Activated CD8-positive, alpha-beta T cell treated with anti-CD3 and anti-CD28 coated beads, Interleukin-2, amount 10 ng/mL, durations not matched to agents 7 days and 5 days (primary cell): ENCODE measurements at regions not wholly inside any gene's neighbourhood (a gene's known extent, or its start where the extent isn't known, plus 50 kb on each side); places are given as distances from the start of the nearest gene placed in this dataset.

Source experiments
- ATAC-seq: fragments of 150-1000 bp; cut with Tn5 transposase; one replicate; pipeline ENCODE4 v1.10.0; 2021; ENCODE audit warnings: moderate library complexity
- CTCF ChIA-PET: fragments of 350-600 bp; sonication (Branson Sonifier 250); formaldehyde crosslinking; loops from one replicate; lab custom pipeline; 2021; ENCODE audit warnings: antibody characterized with exemption; lab: Charles Lee
- POLR2A ChIA-PET: fragments of 350-600 bp; sonication (Branson Sonifier 250); formaldehyde crosslinking; loops from one replicate; lab custom pipeline; 2021; ENCODE audit warnings: antibody characterized with exemption; lab: Charles Lee
- DNase-seq: peaks from one replicate; pipeline ENCODE4 v3.0.0-alpha.2; 2020
- H3K27ac Mint-ChIP-seq: one replicate; pipeline ENCODE4 v1.8.0; 2021; ENCODE audit warnings: mild to moderate bottlenecking, mixed read lengths
- H3K27me3 Mint-ChIP-seq: one replicate; pipeline ENCODE4 v1.8.0; 2021; ENCODE audit warnings: low read depth, mixed read lengths
- H3K36me3 Mint-ChIP-seq: one replicate; pipeline ENCODE4 v1.8.0; 2021; ENCODE audit warnings: low read depth, mixed read lengths
- H3K4me1 Mint-ChIP-seq: one replicate; pipeline ENCODE4 v1.8.0; 2021; ENCODE audit warnings: low read depth, mixed read lengths
- H3K4me3 Mint-ChIP-seq: one replicate; pipeline ENCODE4 v1.8.0; 2021; ENCODE audit warnings: mild to moderate bottlenecking, mixed read lengths
- H3K9me3 Mint-ChIP-seq: one replicate; pipeline ENCODE4 v1.8.0; 2022; ENCODE audit warnings: mixed read lengths; ENCODE audit not compliant: insufficient read depth

GRCh38 chr4:46594661-46595060 is 204.7 kb upstream of the GABRA2 start:
- peaks cover 20% of the 10 kb centered on the region for H3K9me3 Mint-ChIP-seq
- DNase-seq (no peak), ATAC-seq (no peak)
- no peaks in the 10 kb centered on the region for H3K27me3 Mint-ChIP-seq
- ChIA-PET POLR2A (no interaction called here), CTCF (no interaction called here)
- H3K4me3 Mint-ChIP-seq, result no peak overlapping the region
- H3K4me1 Mint-ChIP-seq, result no peaks in the 10 kb centered on the region
- no peak overlapping the region for H3K27ac Mint-ChIP-seq
- H3K36me3 Mint-ChIP-seq, result no peaks in the 10 kb centered on the region

DNA sequence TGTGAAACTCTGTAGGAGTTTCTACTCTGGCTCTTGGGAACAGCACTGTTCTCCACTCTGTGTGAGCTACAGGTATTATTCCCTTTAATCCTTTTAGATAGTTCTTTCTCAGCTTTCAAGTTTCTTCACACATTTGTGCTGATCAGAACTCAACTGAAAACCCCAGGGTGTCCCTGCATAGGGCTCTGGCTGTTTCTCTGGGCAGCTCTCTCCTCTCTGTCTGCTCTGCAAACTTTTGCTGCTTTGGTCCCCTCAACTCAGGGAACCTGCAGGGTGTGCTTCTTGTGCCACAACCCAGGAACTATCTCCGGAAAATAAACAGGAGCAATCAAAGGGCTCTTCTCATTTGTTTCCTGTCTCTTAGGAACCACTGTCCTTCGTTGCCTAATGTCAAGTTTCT is 196.6 kb upstream of the GABRA2 start:
- no peaks in the 10 kb centered on the region for H3K36me3 Mint-ChIP-seq
- POLR2A ChIA-PET, result no interaction called here
- H3K4me3 Mint-ChIP-seq, result no peak overlapping the region
- no peak for DNase-seq
- no peaks in the 10 kb centered on the region for H3K4me1 Mint-ChIP-seq
- peaks cover 9% of the 10 kb centered on the region for H3K9me3 Mint-ChIP-seq
- CTCF ChIA-PET, result no interaction called here
- ATAC-seq, result no peak
- H3K27me3 Mint-ChIP-seq, result no peaks in the 10 kb centered on the region
- H3K27ac Mint-ChIP-seq, result no peak overlapping the region

DNA sequence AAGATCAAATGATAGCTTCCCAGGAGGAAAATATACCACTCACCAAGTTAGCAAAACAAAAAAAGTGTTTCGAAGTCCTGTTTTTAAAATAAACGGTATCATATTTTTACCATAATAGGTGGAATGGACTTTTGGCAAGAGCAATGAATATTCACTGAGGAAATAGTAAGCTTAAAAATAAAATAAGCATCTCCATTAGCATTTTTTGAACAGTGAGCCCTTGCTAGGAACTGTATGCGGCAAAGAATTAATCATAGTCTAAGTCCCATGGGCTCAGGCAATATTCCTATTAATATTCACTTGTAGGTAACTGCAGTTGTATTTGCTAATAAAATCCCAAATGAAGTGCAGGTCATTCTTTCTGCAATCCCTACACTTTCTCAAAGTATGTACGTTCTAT is 191.7 kb upstream of the GABRA2 start:
- Mint-ChIP-seq H3K9me3 (peaks cover 3% of the 10 kb centered on the region), H3K27ac (no peak overlapping the region)

GRCh38 chr4:46554760-46555465 is 165.0 kb upstream of the GABRA2 start:
- ATAC-seq, result no peak
- POLR2A ChIA-PET, result no interaction called here
- H3K4me3 Mint-ChIP-seq, result no peak overlapping the region
- H3K27me3 Mint-ChIP-seq, result no peaks in the 10 kb centered on the region
- no peak overlapping the region for H3K27ac Mint-ChIP-seq
- no peaks in the 10 kb centered on the region for H3K36me3 Mint-ChIP-seq
- H3K4me1 Mint-ChIP-seq, result no peaks in the 10 kb centered on the region
- H3K9me3 Mint-ChIP-seq, result peaks cover 12% of the 10 kb centered on the region
- DNase-seq, result no peak
- CTCF ChIA-PET, result no interaction called here

More for the DNA sequence above, 191.7 kb upstream of the GABRA2 start:
- ChIA-PET CTCF (no interaction called here), POLR2A (no interaction called here)
- no peaks in the 10 kb centered on the region for H3K36me3 Mint-ChIP-seq
- no peaks in the 10 kb centered on the region for H3K4me1 Mint-ChIP-seq
- ATAC-seq (no peak), DNase-seq (no peak)
- no peaks in the 10 kb centered on the region for H3K27me3 Mint-ChIP-seq
- no peak overlapping the region for H3K4me3 Mint-ChIP-seq

DNA sequence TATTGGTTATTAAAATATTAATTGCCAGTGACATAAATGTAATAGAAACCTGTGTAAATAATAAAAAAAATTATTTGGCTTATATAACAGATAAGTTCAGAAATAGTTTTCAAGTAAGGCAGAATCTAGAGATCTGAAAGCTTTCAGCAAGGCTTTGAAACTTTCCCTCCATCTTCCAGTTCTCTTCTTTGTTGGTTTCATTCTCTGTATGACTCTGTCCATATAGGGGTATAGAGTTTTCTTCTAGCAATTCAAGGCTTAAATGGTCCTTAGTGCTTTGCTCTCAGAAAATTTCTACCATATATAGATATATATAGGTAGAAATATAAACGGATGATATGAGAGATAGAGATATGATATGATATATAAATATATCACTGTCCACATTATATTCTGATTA is 160.5 kb upstream of the GABRA2 start:
- CTCF ChIA-PET, result no interaction called here
- no peaks in the 10 kb centered on the region for H3K27me3 Mint-ChIP-seq
- no peaks in the 10 kb centered on the region for H3K36me3 Mint-ChIP-seq
- H3K27ac Mint-ChIP-seq, result no peak overlapping the region
- POLR2A ChIA-PET, result no interaction called here
- DNase-seq (no peak), ATAC-seq (no peak)
- H3K4me1 Mint-ChIP-seq, result no peaks in the 10 kb centered on the region
- no peak overlapping the region for H3K4me3 Mint-ChIP-seq
- no peaks in the 10 kb centered on the region for H3K9me3 Mint-ChIP-seq

DNA sequence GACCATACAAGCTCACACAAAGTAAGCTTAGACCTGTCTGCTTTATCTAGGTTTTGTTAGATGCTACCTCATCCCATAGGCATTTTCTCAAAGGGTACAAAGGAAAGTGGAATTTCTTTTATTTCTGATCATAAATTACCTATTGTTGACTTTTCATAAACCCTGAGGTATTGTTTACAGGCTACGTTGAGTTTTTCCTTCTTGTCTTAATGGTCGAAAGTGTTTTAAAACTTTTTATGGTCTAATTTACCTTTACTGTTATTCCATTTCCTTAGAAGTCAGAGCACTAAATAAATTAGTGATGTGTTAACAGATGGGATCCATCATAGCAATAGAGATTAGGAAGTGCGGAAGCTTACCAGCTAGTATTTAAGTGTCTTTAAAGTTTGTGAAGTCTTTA is 159.2 kb upstream of the GABRA2 start:
- no peak overlapping the region for H3K27ac Mint-ChIP-seq
- no peaks in the 10 kb centered on the region for H3K4me1 Mint-ChIP-seq
- no peaks in the 10 kb centered on the region for H3K27me3 Mint-ChIP-seq
- CTCF ChIA-PET, result no interaction called here
- ATAC-seq (no peak), DNase-seq (no peak)
- POLR2A ChIA-PET, result no interaction called here
- no peaks in the 10 kb centered on the region for H3K9me3 Mint-ChIP-seq
- no peaks in the 10 kb centered on the region for H3K36me3 Mint-ChIP-seq
- H3K4me3 Mint-ChIP-seq, result no peak overlapping the region

GRCh38 chr4:46524751-46525150 is 134.8 kb upstream of the GABRA2 start:
- no peaks in the 10 kb centered on the region for H3K36me3 Mint-ChIP-seq
- H3K4me3 Mint-ChIP-seq, result no peak overlapping the region
- no peak overlapping the region for H3K27ac Mint-ChIP-seq
- no peak for DNase-seq
- H3K27me3 Mint-ChIP-seq, result no peaks in the 10 kb centered on the region
- no peaks in the 10 kb centered on the region for H3K9me3 Mint-ChIP-seq
- ChIA-PET CTCF (no interaction called here), POLR2A (no interaction called here)
- no peak for ATAC-seq
- H3K4me1 Mint-ChIP-seq, result no peaks in the 10 kb centered on the region

DNA sequence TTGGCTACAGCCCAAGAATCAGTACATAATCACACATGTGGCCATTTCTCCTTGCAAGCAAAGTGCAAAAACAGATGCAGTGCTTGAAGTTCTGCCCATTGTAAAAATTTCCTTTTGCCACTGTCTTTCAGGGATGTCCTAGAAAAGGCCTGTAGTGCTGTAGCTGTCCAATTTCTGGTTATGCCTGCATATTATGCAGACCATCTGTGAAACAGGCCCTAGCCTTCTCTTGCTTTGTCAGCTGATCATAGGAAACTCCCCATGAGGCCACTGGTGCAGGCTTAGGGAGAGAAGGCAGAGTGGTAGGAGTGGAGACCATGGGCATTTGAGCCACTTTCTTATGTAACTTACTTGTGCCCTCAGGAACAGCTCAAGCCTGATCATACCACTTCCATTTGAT is 130.4 kb upstream of the GABRA2 start:
- ATAC-seq, result no peak
- Mint-ChIP-seq H3K9me3 (no peaks in the 10 kb centered on the region), H3K36me3 (no peaks in the 10 kb centered on the region), H3K27ac (no peak overlapping the region), H3K4me3 (no peak overlapping the region), H3K27me3 (no peaks in the 10 kb centered on the region), H3K4me1 (no peaks in the 10 kb centered on the region)
- no peak for DNase-seq
- ChIA-PET POLR2A (no interaction called here), CTCF (no interaction called here)

DNA sequence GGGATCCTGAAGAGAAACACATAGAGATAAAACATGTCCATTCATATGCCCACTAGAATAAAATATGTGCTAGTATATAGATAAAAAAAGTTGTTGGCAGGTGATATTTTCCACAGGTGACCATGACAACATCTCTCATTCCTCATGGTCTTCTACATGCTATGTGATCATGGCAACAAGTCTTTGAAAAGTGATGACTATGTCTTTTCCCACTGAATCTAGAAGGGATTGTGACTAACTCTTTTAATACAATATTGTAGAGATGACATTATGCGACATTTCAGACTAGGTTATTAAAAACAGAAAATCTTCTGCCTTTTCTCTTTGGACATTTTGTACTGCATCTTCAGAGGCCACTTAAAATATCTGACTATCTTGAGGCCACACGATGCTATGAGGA is 126.0 kb upstream of the GABRA2 start:
- CTCF ChIA-PET, result no interaction called here

GRCh38 chr4:46508216-46508615 is 118.3 kb upstream of the GABRA2 start:
- H3K9me3 Mint-ChIP-seq, result peaks cover 3% of the 10 kb centered on the region
- ATAC-seq, result no peak
- POLR2A ChIA-PET, result no interaction called here
- H3K4me3 Mint-ChIP-seq, result no peak overlapping the region
- no peaks in the 10 kb centered on the region for H3K36me3 Mint-ChIP-seq
- H3K4me1 Mint-ChIP-seq, result no peaks in the 10 kb centered on the region
- DNase-seq, result no peak
- CTCF ChIA-PET, result no interaction called here
- H3K27ac Mint-ChIP-seq, result no peak overlapping the region
- no peaks in the 10 kb centered on the region for H3K27me3 Mint-ChIP-seq

More for the DNA sequence above, 126.0 kb upstream of the GABRA2 start:
- ATAC-seq, result no peak
- no peaks in the 10 kb centered on the region for H3K4me1 Mint-ChIP-seq
- H3K9me3 Mint-ChIP-seq, result peaks cover 2% of the 10 kb centered on the region
- no peak overlapping the region for H3K4me3 Mint-ChIP-seq
- H3K27ac Mint-ChIP-seq, result no peak overlapping the region
- H3K27me3 Mint-ChIP-seq, result no peaks in the 10 kb centered on the region
- POLR2A ChIA-PET, result no interaction called here
- DNase-seq, result no peak
- H3K36me3 Mint-ChIP-seq, result no peaks in the 10 kb centered on the region

GRCh38 chr4:46506876-46507275 is 116.9 kb upstream of the GABRA2 start:
- H3K4me1 Mint-ChIP-seq, result no peaks in the 10 kb centered on the region
- ChIA-PET POLR2A (no interaction called here), CTCF (no interaction called here)
- no peak for ATAC-seq
- no peak overlapping the region for H3K27ac Mint-ChIP-seq
- no peaks in the 10 kb centered on the region for H3K36me3 Mint-ChIP-seq
- H3K27me3 Mint-ChIP-seq, result no peaks in the 10 kb centered on the region
- H3K4me3 Mint-ChIP-seq, result no peak overlapping the region
- DNase-seq, result no peak
- peaks cover 3% of the 10 kb centered on the region for H3K9me3 Mint-ChIP-seq

DNA sequence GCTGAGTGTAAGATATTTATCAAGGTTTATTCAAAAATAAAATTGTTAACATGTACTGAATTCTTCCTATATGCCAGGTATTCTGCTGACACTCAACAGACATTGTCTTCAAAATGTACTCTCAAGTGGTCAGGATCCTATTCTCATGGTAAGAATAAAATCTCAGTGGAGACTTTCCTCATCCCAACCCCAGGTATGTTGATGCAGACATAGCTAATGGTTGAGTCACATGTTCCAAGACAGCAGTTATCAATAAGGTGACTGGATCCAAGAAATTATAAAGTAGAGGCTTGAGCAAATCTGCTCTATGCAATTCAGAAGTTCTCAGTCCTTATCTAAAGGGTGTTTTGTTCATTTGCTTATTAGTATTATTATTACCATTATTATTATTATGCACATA is 115.2 kb upstream of the GABRA2 start:
- H3K4me3 Mint-ChIP-seq, result no peak overlapping the region
- POLR2A ChIA-PET, result no interaction called here
- CTCF ChIA-PET, result no interaction called here
- no peaks in the 10 kb centered on the region for H3K27me3 Mint-ChIP-seq
- ATAC-seq (no peak), DNase-seq (no peak)
- no peak overlapping the region for H3K27ac Mint-ChIP-seq
- no peaks in the 10 kb centered on the region for H3K36me3 Mint-ChIP-seq
- no peaks in the 10 kb centered on the region for H3K9me3 Mint-ChIP-seq
- H3K4me1 Mint-ChIP-seq, result no peaks in the 10 kb centered on the region

DNA sequence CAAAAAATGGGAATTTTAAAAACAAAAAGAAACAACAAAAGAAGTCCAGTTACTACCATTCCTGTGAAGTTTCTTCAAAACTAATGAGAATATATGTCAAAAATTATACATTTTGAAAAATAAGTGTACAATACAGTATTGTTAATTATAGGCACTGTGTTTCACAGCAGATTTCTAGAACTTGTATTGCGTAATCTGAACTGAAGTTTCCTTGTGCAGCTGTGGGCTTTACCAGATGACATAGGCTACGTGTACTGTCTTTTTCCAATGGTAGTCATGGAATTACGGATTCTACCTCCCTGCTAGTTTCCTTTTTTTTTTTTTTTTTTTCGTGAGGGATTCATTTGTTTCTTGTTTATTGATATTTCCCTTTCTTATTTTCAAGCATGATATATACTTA is 113.8 kb upstream of the GABRA2 start:
- H3K4me3 Mint-ChIP-seq, result no peak overlapping the region
- POLR2A ChIA-PET, result no interaction called here
- no peak for DNase-seq

More for the DNA sequence above, 113.8 kb upstream of the GABRA2 start:
- no peak overlapping the region for H3K27ac Mint-ChIP-seq
- H3K36me3 Mint-ChIP-seq, result no peaks in the 10 kb centered on the region
- H3K9me3 Mint-ChIP-seq, result no peaks in the 10 kb centered on the region
- no peak for ATAC-seq
- H3K4me1 Mint-ChIP-seq, result no peaks in the 10 kb centered on the region
- no peaks in the 10 kb centered on the region for H3K27me3 Mint-ChIP-seq
- CTCF ChIA-PET, result no interaction called here
